Heart left ventricle (tissue), 13 donors: ENCODE measurements at regions not wholly inside any gene's neighbourhood (a gene's known extent, or its start where the extent isn't known, plus 50 kb on each side); places are given as distances from the start of the nearest gene placed in this dataset.

ENCODE experiments used
- CTCF ChIP-seq, 12 donors: fragments of 200-600 bp; sonication (generic) in 4 of 12; IDR thresholded peaks; one replicate each; pipeline versions ENCODE4 v1.5.0 to v1.8.0; 2018 to 2022; ENCODE audit warnings: antibody characterized with exemption in 12 of 12, mild to moderate bottlenecking in 5 of 12
- POLR2A ChIP-seq, 2 donors: fragments of 450-650 bp; IDR thresholded peaks; one replicate each; pipeline ENCODE4 v1.6.1; 2017; ENCODE audit warnings: antibody characterized with exemption in 2 of 2, mild to moderate bottlenecking in 2 of 2, moderate library complexity in 2 of 2
- donor health status: ischemic (EF 13 %, LVEDD 7.1; RV severe dilation, severe dysfunction).
- donor health status: DM: no; HTN: yes; CAD: no.
- donor health status: DM: no; HTN: no; CAD: no.
- donor health status: ischemic (EF 25% LVEDD 6.9; RV normal size, moderate dysfunction).
- donor health status: ischemic (EF 25% LVEDD 5.7; RV mildly dilated, moderate dysfunction).
- donor health status: ischemic (EF 35%, LVEDD 5.7; RV mildly dilated, moderate dysfunction).
- donor health status: nonischemic (EF 11% LVEDD 7.7; RV severe dilation, severe dysfunction).
- donor health status: DM: yes; HTN: yes; CAD: no.
- donor health status: PGD.
- donor health status: ischemic (EF 29% LVEDD 5.4; RV normal size, mild dysfunction).
- donor health status: nonischemic (EF 23%, LVEDD 6.1; RV moderate dilation, normal function).

GRCh38 chr2:220580113-220580512, 952.7 kb downstream of the SLC4A3 start:
- TF ChIP-seq CTCF (IDR thresholded peaks at IDR 0.05) (no peak), POLR2A (IDR thresholded peaks at IDR 0.05) (no peak)
